K562 (cell line): ENCODE measurements at regions not wholly inside any gene's neighbourhood (a gene's known extent, or its start where the extent isn't known, plus 50 kb on each side); places are given as distances from the start of the nearest gene placed in this dataset.

Source experiments
- ATAC-seq: fragments of 200-7000 bp; cut with Tn5 transposase; 3 replicates; pipeline ENCODE4 v1.9.1; 2020; ENCODE audit warnings: moderate library complexity
- BruUV-seq: library from RNA; stranded (reverse); fragments of 400-500 nt; replicated peaks from 2 replicates; lab custom pipeline; 2021; lab: Mats Ljungman, UMichigan
- CTCF ChIA-PET: fragments of 300-600 bp; formaldehyde crosslinking; extraction: SDS; loops from one replicate; lab custom pipeline; 2021; ENCODE audit warnings: low intra/inter-chr PET ratio; lab: Yijun Ruan, JAX
- POLR2A ChIA-PET: fragments of 300-600, 350-650 bp; sonication (Branson Sonifier 250); formaldehyde crosslinking; extraction: SDS; loops from one replicate; lab custom pipeline; 2021; ENCODE audit warnings: antibody characterized with exemption, inconsistent platforms; lab: Yijun Ruan, JAX
- DNase-seq, 4 experiments: peaks; one replicate each; pipeline versions ENCODE4 v3.0.0 to v3.0.0-alpha.2; 2011 to 2018; ENCODE audit warnings: low spot score in 3 of 4, mixed read lengths in 3 of 4; ENCODE audit errors: extremely low read depth in 1 of 4
- FAIRE-seq: peaks from 2 replicates; lab custom pipeline; 2011; peaks lifted over from hg19 to GRCh38; lab: Jason Lieb, UNC
- H2AFZ ChIP-seq: 2 replicates; pipeline ENCODE4 v1.6.0; 2011; ENCODE audit warnings: low read depth, low read length, control low read depth, inconsistent platforms
- H3K27ac ChIP-seq: fragments of 200-600 bp; 3 replicates; pipeline ENCODE4 v1.8.0; 2011; ENCODE audit warnings: low read depth, mild to moderate bottlenecking, control low read depth, inconsistent platforms, low read length, moderate library complexity, mixed read lengths; ENCODE audit errors: extremely low read depth
- H3K27me3 ChIP-seq, 2 experiments: fragments of 300-600 bp in 1 of 2; 2 replicates in 1 of 2; 3 replicates in 1 of 2; pipeline versions ENCODE4 v1.6.0 to v1.8.0; 2011; ENCODE audit warnings: inconsistent platforms in 2 of 2, low read length in 2 of 2, mild to moderate bottlenecking in 1 of 2, mixed read lengths in 1 of 2, moderate library complexity in 1 of 2; ENCODE audit not compliant: control insufficient read depth in 2 of 2, insufficient read depth in 2 of 2
- H3K36me3 ChIP-seq: fragments of 300-600 bp; 3 replicates; pipeline ENCODE4 v1.8.0; 2011; ENCODE audit warnings: mild to moderate bottlenecking, low read length, inconsistent platforms; ENCODE audit not compliant: control insufficient read depth, insufficient read depth
- H3K4me1 ChIP-seq, 2 experiments: fragments of 200-600 bp in 1 of 2; replicated peaks in 1 of 2; 2 replicates in 1 of 2; 3 replicates in 1 of 2; pipeline versions ENCODE4 v1.5.1 to v1.8.0; 2011; ENCODE audit warnings: inconsistent platforms in 2 of 2, low read length in 2 of 2, mild to moderate bottlenecking in 1 of 2, mixed read lengths in 1 of 2, moderate library complexity in 1 of 2; ENCODE audit not compliant: control insufficient read depth in 2 of 2, insufficient read depth in 2 of 2
- H3K4me2 ChIP-seq: 2 replicates; pipeline ENCODE4 v1.6.1; 2011; ENCODE audit warnings: low read length, control low read depth, inconsistent platforms, mixed read lengths; ENCODE audit not compliant: insufficient read depth
- H3K4me3 ChIP-seq: fragments of 200-600 bp; sonication (generic), shearing (Covaris generic); 2 replicates; pipeline ENCODE4 v1.5.1; 2016; ENCODE audit warnings: control low read depth, inconsistent platforms
- H3K79me2 ChIP-seq: fragments of 200-600 bp; 3 replicates; pipeline ENCODE4 v1.8.0; 2011; ENCODE audit warnings: low read length, inconsistent platforms; ENCODE audit not compliant: control insufficient read depth, insufficient read depth
- H3K9ac ChIP-seq, 2 experiments: 2 replicates each; pipeline versions ENCODE4 v1.6.0 to v1.6.1; 2011; ENCODE audit warnings: low read depth in 2 of 2, low read length in 2 of 2, control low read depth in 1 of 2, inconsistent platforms in 1 of 2, mild to moderate bottlenecking in 1 of 2, mixed read lengths in 1 of 2; ENCODE audit not compliant: insufficient read depth in 1 of 2
- H3K9me1 ChIP-seq: one replicate; pipeline ENCODE4 v1.6.0; 2011; ENCODE audit warnings: inconsistent platforms, mild to moderate bottlenecking, low read length, moderate library complexity; ENCODE audit not compliant: control insufficient read depth, insufficient read depth
- H3K9me3 ChIP-seq: replicated peaks from 2 replicates; pipeline ENCODE4 v1.5.1; 2011; ENCODE audit warnings: low read depth, low read length, inconsistent platforms; ENCODE audit not compliant: control insufficient read depth, insufficient read depth
- H4K20me1 ChIP-seq: replicated peaks from 2 replicates; pipeline ENCODE4 v1.6.1; 2011; ENCODE audit warnings: low read length, inconsistent platforms, mixed read lengths; ENCODE audit not compliant: control insufficient read depth, insufficient read depth
- ARHGAP35 ChIP-seq: fragments of 450-650 bp; IDR thresholded peaks from 2 replicates; pipeline ENCODE4 v1.6.1; 2018; ENCODE audit not compliant: partially characterized antibody
- C11orf30 ChIP-seq: fragments of 450-650 bp; IDR thresholded peaks from 2 replicates; pipeline ENCODE4 v1.6.1; 2016; ENCODE audit warnings: low read depth, mild to moderate bottlenecking
- ETS2 ChIP-seq: IDR thresholded peaks from 2 replicates; pipeline ENCODE4 v1.6.1; 2016; ENCODE audit warnings: borderline replicate concordance, missing genetic modification characterization, mild to moderate bottlenecking, moderate library complexity, missing compliant biosample characterization; ENCODE audit not compliant: poor library complexity, severe bottlenecking
- ETV6 ChIP-seq, 3 experiments: fragments of 150-350 bp in 1 of 3; sonication (generic) in 1 of 3; formaldehyde crosslinking in 1 of 3; IDR thresholded peaks; 2 replicates each; pipeline versions ENCODE4 v1.6.1 to v1.8.0; 2014 to 2022; ENCODE audit warnings: borderline replicate concordance in 2 of 3, low read depth in 2 of 3, antibody characterized with exemption in 1 of 3, low read length in 1 of 3, mild to moderate bottlenecking in 1 of 3, missing genetic modification reagents in 1 of 3
- JUN ChIP-seq, 2 experiments: sonication (generic) in 1 of 2; formaldehyde crosslinking in 1 of 2; IDR thresholded peaks; 2 replicates each; pipeline versions ENCODE4 v1.6.1 to v1.8.0; 2012 to 2022; ENCODE audit warnings: borderline replicate concordance in 2 of 2, mild to moderate bottlenecking in 2 of 2, improper control_type of control experiment in 1 of 2, low read depth in 1 of 2, low read length in 1 of 2, missing genetic modification reagents in 1 of 2
- LARP7 ChIP-seq: fragments of 450-650 bp; IDR thresholded peaks from 2 replicates; pipeline ENCODE4 v1.6.1; 2016
- POLR2H ChIP-seq: IDR thresholded peaks from 2 replicates; pipeline ENCODE4 v1.6.1; 2016; ENCODE audit warnings: missing genetic modification characterization, low read depth, mild to moderate bottlenecking, control low read depth, missing compliant biosample characterization, moderate library complexity
- TBP ChIP-seq: optimal IDR thresholded peaks from 2 replicates; pipeline ENCODE3; 2011; ENCODE audit warnings: low read depth, low read length, improper control_type of control experiment
- ZNF551 ChIP-seq: fragments of 250-450 bp; sonication (Bioruptor Pico); IDR thresholded peaks from 2 replicates; pipeline ENCODE4 v1.5.0; 2021; ENCODE audit warnings: mild to moderate bottlenecking, moderate library complexity
- whole genome bisulfite sequencing: fragments of 100-300 bp; shearing (Covaris generic); methylation state at CpG from one replicate; pipeline ENCODE4 v1.1.6; 2016; ENCODE audit warnings: low coverage, mixed read lengths; ENCODE audit not compliant: insufficient coverage; ENCODE audit errors: missing lambda C conversion rate; 5-methylcytosine and 5-hydroxymethylcytosine counted together
- in situ Hi-C: fragments of 300-500 bp; cut with MboI; formaldehyde crosslinking; loops from 4 replicates; pipeline ENCODE4 v1.15.0; 2018; ENCODE audit warnings: inconsistent platforms, mixed read lengths
- intact Hi-C: fragments of 100-400 bp; cut with micrococcal nuclease; formaldehyde crosslinking; loops from 2 replicates; pipeline ENCODE4 v1.14.2; 2022
- TF ChIP-seq, protein P1 (sequence below): IDR thresholded peaks from 3 replicates; pipeline ENCODE4 v1.6.1; 2011; ENCODE audit warnings: borderline replicate concordance, mild to moderate bottlenecking; ENCODE audit not compliant: insufficient read length, insufficient read depth
- TF ChIP-seq, protein P2 (sequence below): fragments of 250-450 bp; sonication (Bioruptor Pico); IDR thresholded peaks from 2 replicates; pipeline ENCODE4 v1.5.0; 2021

DNA sequence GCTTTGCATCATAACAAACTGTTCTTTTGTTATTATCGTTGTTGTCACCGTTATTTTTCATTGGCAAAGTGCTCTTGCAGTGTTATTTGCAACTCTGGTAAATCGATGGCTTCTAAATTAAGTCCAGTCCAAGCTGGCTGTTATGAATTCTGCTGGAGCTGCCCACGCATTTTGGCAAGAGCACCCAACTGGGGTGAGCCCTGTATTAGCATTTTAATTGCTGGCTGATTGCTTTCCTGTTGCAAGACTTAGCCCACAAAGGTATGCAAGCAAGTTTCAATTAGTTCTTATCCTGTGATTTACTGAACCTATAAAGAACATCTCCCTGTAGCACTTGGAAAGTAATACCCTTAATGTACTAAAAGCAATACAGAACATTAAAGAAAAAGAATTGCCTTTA is 226.8 kb downstream of the ACTR3B start:
- Histone ChIP-seq H3K9me1 (no peaks in the 10 kb centered on the region), H3K9ac (no peak overlapping the region), H3K4me1 (no peaks in the 10 kb centered on the region), H4K20me1 (no peaks in the 10 kb centered on the region), H2AFZ (no peak overlapping the region)
- DNase-seq = no peak
- BruUV-seq = no TSS peak
- intact Hi-C loops = no loop called here
- in situ Hi-C loops = no loop called here
- WGBS = 1% methylated on average over 4 of the region's 4 CpGs
- FAIRE-seq = no peak
- ChIA-PET CTCF (no interaction called here), POLR2A (no interaction called here)
- ATAC-seq = no peak
- no peak for TF ChIP-seq ZNF551 (CRISPR knock-in tag)
- no peak for TF ChIP-seq ARHGAP35
- no peak for TF ChIP-seq C11orf30
- no peak for TF ChIP-seq ETS2 (tag)
- TF ChIP-seq ETV6 (IDR thresholded peaks at IDR 0.05; ENCODE audit: borderline replicate concordance in 1 of 2, low read depth in 2 of 2, low read length in 1 of 2) = no peak
- TF ChIP-seq ETV6 (CRISPR knock-in tag; IDR thresholded peaks at IDR 0.05; ENCODE audit: borderline replicate concordance) = no peak
- TF ChIP-seq, protein P1, sequence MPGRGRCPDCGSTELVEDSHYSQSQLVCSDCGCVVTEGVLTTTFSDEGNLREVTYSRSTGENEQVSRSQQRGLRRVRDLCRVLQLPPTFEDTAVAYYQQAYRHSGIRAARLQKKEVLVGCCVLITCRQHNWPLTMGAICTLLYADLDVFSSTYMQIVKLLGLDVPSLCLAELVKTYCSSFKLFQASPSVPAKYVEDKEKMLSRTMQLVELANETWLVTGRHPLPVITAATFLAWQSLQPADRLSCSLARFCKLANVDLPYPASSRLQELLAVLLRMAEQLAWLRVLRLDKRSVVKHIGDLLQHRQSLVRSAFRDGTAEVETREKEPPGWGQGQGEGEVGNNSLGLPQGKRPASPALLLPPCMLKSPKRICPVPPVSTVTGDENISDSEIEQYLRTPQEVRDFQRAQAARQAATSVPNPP = no peak
- TF ChIP-seq, protein P2, sequence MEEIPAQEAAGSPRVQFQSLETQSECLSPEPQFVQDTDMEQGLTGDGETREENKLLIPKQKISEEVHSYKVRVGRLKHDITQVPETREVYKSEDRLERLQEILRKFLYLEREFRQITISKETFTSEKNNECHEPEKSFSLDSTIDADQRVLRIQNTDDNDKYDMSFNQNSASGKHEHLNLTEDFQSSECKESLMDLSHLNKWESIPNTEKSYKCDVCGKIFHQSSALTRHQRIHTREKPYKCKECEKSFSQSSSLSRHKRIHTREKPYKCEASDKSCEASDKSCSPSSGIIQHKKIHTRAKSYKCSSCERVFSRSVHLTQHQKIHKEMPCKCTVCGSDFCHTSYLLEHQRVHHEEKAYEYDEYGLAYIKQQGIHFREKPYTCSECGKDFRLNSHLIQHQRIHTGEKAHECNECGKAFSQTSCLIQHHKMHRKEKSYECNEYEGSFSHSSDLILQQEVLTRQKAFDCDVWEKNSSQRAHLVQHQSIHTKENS = no peak
- TF ChIP-seq LARP7 = no peak
- no peak for TF ChIP-seq TBP
- no peak for TF ChIP-seq JUN (IDR thresholded peaks at IDR 0.05; ENCODE audit: borderline replicate concordance, low read depth, low read length)
- TF ChIP-seq JUN (CRISPR knock-in tag; IDR thresholded peaks at IDR 0.05; ENCODE audit: borderline replicate concordance) = no peak
- TF ChIP-seq POLR2H (tag) = no peak
- TF ChIP-seq, all 486 proteins: peak for 0
- Histone ChIP-seq H3K79me2 (no peaks in the 10 kb centered on the region), H3K4me2 (no peak overlapping the region), H3K27ac (no peak overlapping the region), H3K27me3 (0 out of 5 replicates have a peak, but pooled peaks cover 0 to 4% of the 10 kb centered on the region in 2 experiments), H3K9me3 (no peaks in the 10 kb centered on the region), H3K36me3 (no peaks in the 10 kb centered on the region), H3K4me3 (no peak overlapping the region)
